Thoracic aorta (tissue), 2 donors: ENCODE measurements at regions not wholly inside any gene's neighbourhood (a gene's known extent, or its start where the extent isn't known, plus 50 kb on each side); places are given as distances from the start of the nearest gene placed in this dataset.

Experiments used
- ATAC-seq: fragments of 150-250 bp; one replicate; pipeline ENCODE4 v1.8.0; 2017; ENCODE audit warnings: low read depth; ENCODE audit not compliant: insufficient number of reproducible peaks, low FRiP score
- DNase-seq: peaks from one replicate; pipeline ENCODE4 v3.0.0-alpha.2; 2020; ENCODE audit warnings: low spot score
- H3K27ac ChIP-seq, 2 donors: fragments of 200-600 bp; sonication (generic); 1 replicate in 1 of 2; 2 replicates in 1 of 2; pipeline ENCODE4 v1.5.1; 2016; ENCODE audit warnings: mild to moderate bottlenecking in 2 of 2, moderate library complexity in 2 of 2
- H3K27me3 ChIP-seq: fragments of 200-600 bp; sonication (generic); replicated peaks from 2 replicates; pipeline ENCODE4 v1.6.0; 2016; ENCODE audit warnings: mild to moderate bottlenecking; ENCODE audit not compliant: insufficient read depth
- H3K36me3 ChIP-seq: fragments of 200-600 bp; sonication (generic); one replicate; pipeline ENCODE4 v1.5.1; 2016
- H3K4me1 ChIP-seq, 2 donors: fragments of 200-600 bp; sonication (generic); 1 replicate in 1 of 2; 2 replicates in 1 of 2; pipeline versions ENCODE4 v1.5.1 to v1.6.0; 2016; ENCODE audit warnings: low read depth in 2 of 2, mild to moderate bottlenecking in 1 of 2; ENCODE audit not compliant: control insufficient read depth in 1 of 2
- H3K4me3 ChIP-seq: fragments of 200-600 bp; sonication (generic); 2 replicates; pipeline ENCODE4 v1.5.1; 2016; ENCODE audit warnings: mild to moderate bottlenecking
- H3K9me3 ChIP-seq: fragments of 200-600 bp; sonication (generic); 2 replicates; pipeline ENCODE4 v1.5.1; 2016
- CTCF ChIP-seq: fragments of 200-600 bp; sonication (generic); IDR thresholded peaks from one replicate; pipeline ENCODE4 v1.5.1; 2019; ENCODE audit warnings: antibody characterized with exemption

GRCh38 chr18:49731860-49732311 lies 81.4 kb downstream of the ACAA2 start:
- ATAC-seq, result no peak
- no peaks in the 10 kb centered on the region for H3K9me3 ChIP-seq
- H3K27ac ChIP-seq, result no peak overlapping the region
- H3K27me3 ChIP-seq, result no peaks in the 10 kb centered on the region
- no peak overlapping the region for H3K4me3 ChIP-seq
- no peaks in the 10 kb centered on the region for H3K4me1 ChIP-seq
- DNase-seq, result no peak
- no peak for TF ChIP-seq CTCF
- H3K36me3 ChIP-seq, result no peaks in the 10 kb centered on the region

GRCh38 chr18:49731421-49731841 lies 81.9 kb downstream of the ACAA2 start:
- no peak for TF ChIP-seq CTCF
- no peak for ATAC-seq
- Histone ChIP-seq H3K4me1 (no peaks in the 10 kb centered on the region), H3K4me3 (no peak overlapping the region), H3K9me3 (no peaks in the 10 kb centered on the region), H3K27ac (no peak overlapping the region), H3K27me3 (no peaks in the 10 kb centered on the region), H3K36me3 (no peaks in the 10 kb centered on the region)
- DNase-seq, result no peak

- TF ChIP-seq CTCF, result no peak
- no peaks in the 10 kb centered on the region for H3K4me1 ChIP-seq
- no peaks in the 10 kb centered on the region for H3K36me3 ChIP-seq
- no peak overlapping the region for H3K4me3 ChIP-seq
- ATAC-seq (no peak), DNase-seq (no peak)
- no peaks in the 10 kb centered on the region for H3K9me3 ChIP-seq
- H3K27ac ChIP-seq, result no peak overlapping the region
- no peaks in the 10 kb centered on the region for H3K27me3 ChIP-seq
These were observed 82.4 kb downstream of the ACAA2 start for GRCh38 chr18:49730951-49731391.

- ATAC-seq (no peak), DNase-seq (no peak)
- no peak for TF ChIP-seq CTCF
These were observed 84.8 kb downstream of the ACAA2 start for GRCh38 chr18:49728542-49728941.

GRCh38 chr18:49727816-49728215 lies 85.5 kb downstream of the ACAA2 start:
- Histone ChIP-seq H3K36me3 (no peaks in the 10 kb centered on the region), H3K4me3 (no peak overlapping the region), H3K27ac (no peak overlapping the region), H3K9me3 (no peaks in the 10 kb centered on the region), H3K27me3 (no peaks in the 10 kb centered on the region), H3K4me1 (peaks cover 0 to 3% of the 10 kb centered on the region in 2 donors)
- DNase-seq (no peak), ATAC-seq (no peak)
- no peak for TF ChIP-seq CTCF

More at GRCh38 chr18:49728542-49728941, 84.8 kb downstream of the ACAA2 start:
- Histone ChIP-seq H3K4me1 (peaks cover 0 to 3% of the 10 kb centered on the region in 2 donors), H3K36me3 (no peaks in the 10 kb centered on the region), H3K4me3 (no peak overlapping the region), H3K27me3 (no peaks in the 10 kb centered on the region), H3K9me3 (no peaks in the 10 kb centered on the region), H3K27ac (no peak overlapping the region)
